Astrocyte of the cerebellum (primary cell): ENCODE measurements at regions not wholly inside any gene's neighbourhood (a gene's known extent, or its start where the extent isn't known, plus 50 kb on each side); places are given as distances from the start of the nearest gene placed in this dataset.
"Not testable (repeated sequence)": the region's sequence is repeated elsewhere in the genome, so short reads cannot be mapped to it uniquely, and the experiment has no call there.

ENCODE experiments used
- DNase-seq: peaks from one replicate; pipeline ENCODE4 v3.0.0-alpha.2; 2011; ENCODE audit warnings: low read depth
- H3K4me3 ChIP-seq: 2 replicates; pipeline ENCODE4 v1.5.1; 2011; ENCODE audit warnings: mild to moderate bottlenecking, low read depth, low read length, moderate library complexity
- CTCF ChIP-seq: IDR thresholded peaks from 2 replicates; pipeline ENCODE4 v1.5.1; 2012; ENCODE audit warnings: low read length, low read depth, moderate library complexity, mild to moderate bottlenecking; ENCODE audit errors: missing control alignments
- in situ Hi-C: cut with HindIII; loops from 2 replicates; pipeline ENCODE4 v1.10.0; 2017; ENCODE audit warnings: low sequenced_read_pairs

- TF ChIP-seq CTCF: no peak
- H3K4me3 ChIP-seq: no peak overlapping the region
- in situ Hi-C loops: no loop called here
- no peak for DNase-seq
These were observed 333.9 kb upstream of the GLI3 start for GRCh38 chr7:42570944-42571343.

GRCh38 chr7:42567051-42567450 lies 330.0 kb upstream of the GLI3 start:
- in situ Hi-C loops: no loop called here
- no peak for TF ChIP-seq CTCF
- no peak for DNase-seq
- no peak overlapping the region for H3K4me3 ChIP-seq

- no peak for TF ChIP-seq CTCF
- in situ Hi-C loops: no loop called here
- H3K4me3 ChIP-seq: no peak overlapping the region
- no peak for DNase-seq
These were observed 324.8 kb upstream of the GLI3 start for GRCh38 chr7:42561797-42562196.

GRCh38 chr7:42560866-42561265 lies 323.9 kb upstream of the GLI3 start:
- H3K4me3 ChIP-seq: no peak overlapping the region
- DNase-seq: no peak
- in situ Hi-C loops: no loop called here
- TF ChIP-seq CTCF: no peak

- H3K4me3 ChIP-seq, in situ Hi-C loops, DNase-seq: not testable (repeated sequence)
These were observed 317.9 kb upstream of the GLI3 start for GRCh38 chr7:42554932-42555331.

GRCh38 chr7:42552227-42552626 lies 315.2 kb upstream of the GLI3 start:
- TF ChIP-seq CTCF: no peak
- no peak for DNase-seq
- in situ Hi-C loops: no loop called here
- H3K4me3 ChIP-seq: no peak overlapping the region

- in situ Hi-C loops: no loop called here
- H3K4me3 ChIP-seq: no peak overlapping the region
- no peak for DNase-seq
- TF ChIP-seq CTCF: no peak
These were observed 313.9 kb upstream of the GLI3 start for GRCh38 chr7:42550706-42551470.
